Omental fat pad (tissue), 3 donors: ENCODE measurements at regions not wholly inside any gene's neighbourhood (a gene's known extent, or its start where the extent isn't known, plus 50 kb on each side); places are given as distances from the start of the nearest gene placed in this dataset.
A peak's percentile ranks its signal among the peaks of the same experiment; 100 is the strongest.

ENCODE experiments used
- ATAC-seq: fragments of 150-250 bp; one replicate; pipeline ENCODE4 v1.9.1; 2016; ENCODE audit warnings: mild to moderate bottlenecking, moderate library complexity; ENCODE audit not compliant: low FRiP score
- DNase-seq: peaks from one replicate; pipeline ENCODE4 v3.0.0-alpha.2; 2019; ENCODE audit warnings: low spot score
- TF ChIP-seq, protein P1 (sequence below), 3 donors: fragments of 450-650 bp; IDR thresholded peaks; one replicate each; pipeline ENCODE4 v1.5.1; 2016 to 2017; ENCODE audit warnings: antibody characterized with exemption in 3 of 3, mild to moderate bottlenecking in 3 of 3, moderate library complexity in 2 of 3

DNA sequence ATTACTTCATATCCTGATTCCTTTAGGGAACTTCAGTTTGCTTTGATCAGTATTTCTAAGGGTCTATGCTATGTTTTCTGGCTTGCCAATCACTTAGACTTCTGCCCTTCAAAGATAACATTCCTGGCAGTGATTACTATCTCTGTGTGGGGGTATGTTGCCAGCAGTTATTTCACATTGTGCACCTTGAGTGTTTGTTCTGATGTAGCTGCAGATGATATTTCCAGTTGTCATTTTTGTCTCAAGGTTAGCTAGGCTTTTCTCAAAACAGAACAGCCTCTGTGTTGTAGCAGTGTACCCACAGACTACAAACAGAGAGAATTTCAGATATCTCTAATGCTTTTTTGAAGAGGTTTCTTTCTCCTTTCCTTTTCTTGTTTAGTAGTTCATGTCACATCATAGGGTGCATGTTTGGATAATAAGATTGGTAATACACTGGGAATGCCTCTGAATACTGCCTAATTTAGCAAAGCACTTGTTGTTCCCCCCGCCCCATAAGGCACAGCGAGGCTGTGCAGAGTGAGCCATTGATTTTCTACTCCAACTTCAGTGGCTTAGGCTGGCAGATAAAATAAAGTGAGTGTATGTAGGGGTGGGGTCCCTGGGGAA, 134.7 kb upstream of the AGR3 start:
- ATAC-seq: peak; percentile 44

DNA sequence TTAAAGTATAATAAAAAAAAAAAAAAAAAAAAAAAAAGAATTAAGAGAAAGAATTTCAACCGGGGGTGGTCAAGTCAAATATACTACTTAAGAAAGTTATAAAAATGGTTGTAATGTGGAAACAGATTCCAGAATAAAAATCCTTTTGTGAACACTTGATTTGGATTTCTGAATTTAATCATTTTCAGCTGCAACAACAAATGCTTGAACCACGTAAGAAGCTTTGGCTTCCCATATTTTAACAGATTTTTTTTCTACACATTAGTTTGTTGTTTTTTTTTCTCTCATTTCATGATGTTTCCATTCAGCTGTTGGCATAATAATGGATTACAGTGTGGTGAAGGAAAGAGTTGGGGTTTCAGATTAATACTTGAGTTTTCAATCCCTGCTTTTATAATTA, 137.3 kb upstream of the AGR3 start:
- TF ChIP-seq, protein P1, sequence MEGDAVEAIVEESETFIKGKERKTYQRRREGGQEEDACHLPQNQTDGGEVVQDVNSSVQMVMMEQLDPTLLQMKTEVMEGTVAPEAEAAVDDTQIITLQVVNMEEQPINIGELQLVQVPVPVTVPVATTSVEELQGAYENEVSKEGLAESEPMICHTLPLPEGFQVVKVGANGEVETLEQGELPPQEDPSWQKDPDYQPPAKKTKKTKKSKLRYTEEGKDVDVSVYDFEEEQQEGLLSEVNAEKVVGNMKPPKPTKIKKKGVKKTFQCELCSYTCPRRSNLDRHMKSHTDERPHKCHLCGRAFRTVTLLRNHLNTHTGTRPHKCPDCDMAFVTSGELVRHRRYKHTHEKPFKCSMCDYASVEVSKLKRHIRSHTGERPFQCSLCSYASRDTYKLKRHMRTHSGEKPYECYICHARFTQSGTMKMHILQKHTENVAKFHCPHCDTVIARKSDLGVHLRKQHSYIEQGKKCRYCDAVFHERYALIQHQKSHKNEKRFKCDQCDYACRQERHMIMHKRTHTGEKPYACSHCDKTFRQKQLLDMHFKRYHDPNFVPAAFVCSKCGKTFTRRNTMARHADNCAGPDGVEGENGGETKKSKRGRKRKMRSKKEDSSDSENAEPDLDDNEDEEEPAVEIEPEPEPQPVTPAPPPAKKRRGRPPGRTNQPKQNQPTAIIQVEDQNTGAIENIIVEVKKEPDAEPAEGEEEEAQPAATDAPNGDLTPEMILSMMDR (IDR thresholded peaks at IDR 0.05): no peak
- no peak for ATAC-seq
- DNase-seq: no peak

More for the DNA sequence above, 134.7 kb upstream of the AGR3 start:
- DNase-seq: no peak
- TF ChIP-seq, protein P1 (IDR thresholded peaks at IDR 0.05): no peak

DNA sequence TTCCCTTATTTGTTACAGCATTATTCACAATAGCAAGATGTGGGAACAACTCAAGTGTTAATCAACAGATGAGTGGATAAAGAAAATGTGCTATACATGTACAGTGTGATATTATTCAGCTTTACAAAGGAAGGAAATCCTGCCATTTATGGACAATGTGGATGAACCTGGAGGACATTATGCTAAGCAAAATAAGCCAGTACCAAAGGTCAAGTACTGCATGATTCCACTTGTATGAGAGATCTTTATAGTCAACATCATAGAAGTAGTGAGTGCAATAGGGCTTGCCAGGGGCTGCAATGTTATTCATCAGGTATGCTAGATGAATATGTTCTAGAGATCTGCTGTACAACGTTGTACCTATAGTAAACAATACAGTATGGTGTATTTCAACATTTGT, 138.5 kb upstream of the AGR3 start:
- DNase-seq: no peak
- no peak for ATAC-seq
- TF ChIP-seq, protein P1 (IDR thresholded peaks at IDR 0.05): no peak

- DNase-seq: no peak
- no peak for ATAC-seq
- TF ChIP-seq, protein P1 (IDR thresholded peaks at IDR 0.05): no peak
Measured at GRCh38 chr7:17021205-17021604, 139.4 kb upstream of the AGR3 start.

- no peak for DNase-seq
- TF ChIP-seq, protein P1 (IDR thresholded peaks at IDR 0.05): no peak
- ATAC-seq: no peak
Measured at GRCh38 chr7:17022920-17023319, 141.1 kb upstream of the AGR3 start.

DNA sequence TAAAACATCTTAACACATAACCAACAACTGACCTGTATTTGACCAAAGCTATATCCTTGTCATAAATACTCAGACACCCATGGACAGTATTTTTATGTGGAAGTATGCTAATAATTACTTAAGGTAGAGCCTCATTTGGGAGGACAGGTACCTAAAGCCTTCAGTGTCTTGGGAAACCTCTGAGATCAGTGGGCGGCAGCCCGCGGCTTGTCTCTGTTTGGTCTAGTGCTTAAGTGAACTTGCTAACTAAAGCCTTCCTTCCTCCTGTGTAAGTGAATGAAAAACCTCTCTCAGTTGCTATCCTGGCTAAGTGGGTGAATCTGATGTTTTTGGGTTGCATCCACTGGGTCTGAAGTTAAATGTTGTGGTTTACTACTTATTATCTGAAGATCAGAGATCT, 144.5 kb upstream of the AGR3 start:
- ATAC-seq: no peak

More for the DNA sequence above, 144.5 kb upstream of the AGR3 start:
- TF ChIP-seq, protein P1 (IDR thresholded peaks at IDR 0.05): no peak
- DNase-seq: no peak
